ENCODE measurements at regions not wholly inside any gene's neighbourhood (a gene's known extent, or its start where the extent isn't known, plus 50 kb on each side); places are given as distances from the start of the nearest gene placed in this dataset.
"Not testable (repeated sequence)": the region's sequence is repeated elsewhere in the genome, so short reads cannot be mapped to it uniquely, and the experiment has no call there.

DNA sequence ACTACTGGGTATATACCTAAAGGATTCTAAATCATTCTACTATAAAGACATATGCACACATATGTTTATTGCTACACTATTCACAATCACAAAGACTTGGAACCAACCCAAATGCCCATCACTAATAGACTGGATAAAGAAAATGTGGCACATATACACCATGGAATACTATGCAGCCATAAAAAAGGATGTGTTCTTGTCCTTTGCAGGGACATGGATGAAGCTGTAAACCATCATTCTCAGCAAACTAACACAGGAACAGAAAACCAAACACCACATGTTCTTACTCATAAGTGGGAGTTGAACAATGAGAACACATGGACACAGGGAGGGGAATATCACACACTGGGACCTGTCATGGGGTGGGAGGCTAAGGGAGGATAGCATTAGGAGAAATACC is 249.0 kb downstream of the SLCO4C1 start:
- DNase-seq, result not testable (repeated sequence)

DNA sequence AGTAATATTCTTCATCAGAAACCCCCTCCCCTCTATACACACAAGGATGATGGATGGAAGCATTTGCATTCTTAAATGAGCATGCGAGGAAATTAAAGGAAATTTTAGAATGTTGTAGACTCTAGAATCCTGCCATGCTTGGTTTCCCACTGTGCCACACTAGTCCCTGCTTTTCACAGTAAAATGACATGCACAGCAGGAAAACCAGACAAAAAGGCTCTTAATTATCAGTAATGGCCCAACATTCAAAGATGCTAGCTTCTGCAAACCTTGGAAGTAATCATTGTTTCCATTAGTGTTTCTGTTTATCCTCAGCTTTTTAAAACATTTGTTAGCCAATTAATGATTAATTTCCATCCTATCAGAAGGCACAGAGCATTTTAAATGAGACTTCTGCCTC is 255.8 kb downstream of the SLCO4C1 start:
- no peak for DNase-seq

DNA sequence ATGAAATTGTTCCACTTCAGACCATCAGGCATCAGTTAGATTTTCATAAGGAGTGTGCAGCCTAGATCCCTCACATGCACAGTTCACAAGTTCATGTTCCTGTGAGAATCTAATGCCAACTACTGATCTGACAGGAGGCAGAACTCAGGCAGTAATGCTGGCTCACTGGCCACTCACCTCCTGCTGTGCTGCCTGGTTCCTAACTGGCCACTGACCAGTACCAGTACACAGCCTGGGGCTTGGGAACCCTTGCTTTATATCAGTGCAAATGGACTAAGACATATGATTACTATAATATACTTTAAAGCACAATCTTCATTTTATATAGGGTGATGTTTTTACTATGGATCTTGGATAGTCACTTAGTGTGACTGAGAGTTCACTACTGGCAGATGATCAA is 259.2 kb downstream of the SLCO4C1 start:
- no peak for DNase-seq

DNA sequence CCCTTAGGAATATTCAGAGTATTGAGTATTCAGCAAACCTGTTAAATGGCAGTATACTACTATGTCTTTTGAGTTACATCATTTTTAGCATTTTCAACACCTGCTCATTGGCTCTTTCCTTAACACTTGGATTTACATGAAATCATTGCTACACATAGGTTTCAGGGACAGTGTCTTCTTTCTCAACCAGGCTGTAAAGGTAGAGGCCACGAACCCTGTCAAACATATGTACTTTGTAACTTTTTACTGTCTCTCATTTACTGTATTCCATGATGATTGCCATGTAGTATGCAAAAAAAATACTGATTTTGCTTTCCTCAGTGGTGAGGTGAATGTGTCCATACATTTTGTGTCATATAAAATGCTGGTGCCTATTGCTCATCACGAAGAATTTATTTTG is 264.4 kb downstream of the SLCO4C1 start:
- DNase-seq, result no peak

DNA sequence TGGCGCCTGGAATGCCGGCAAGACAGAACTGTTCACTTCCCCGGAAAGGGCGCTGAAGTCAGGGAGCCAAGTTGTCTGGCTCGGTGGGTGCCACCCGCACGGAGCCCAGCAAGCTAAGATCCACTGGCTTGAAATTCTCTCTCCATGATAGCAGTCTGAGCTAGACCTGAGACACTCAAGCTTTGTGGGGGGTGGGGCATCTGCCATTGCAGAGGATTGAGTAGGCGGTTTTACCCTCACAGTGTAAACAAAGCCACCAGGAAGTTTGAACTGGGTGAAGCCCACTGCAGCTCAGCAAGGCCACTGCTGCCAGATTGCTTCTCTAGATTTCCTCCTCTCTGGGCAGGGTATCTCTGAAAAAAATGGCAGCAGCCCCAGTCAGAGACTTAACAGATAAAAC is 277.4 kb downstream of the SLCO4C1 start:
- DNase-seq, result no peak

DNA sequence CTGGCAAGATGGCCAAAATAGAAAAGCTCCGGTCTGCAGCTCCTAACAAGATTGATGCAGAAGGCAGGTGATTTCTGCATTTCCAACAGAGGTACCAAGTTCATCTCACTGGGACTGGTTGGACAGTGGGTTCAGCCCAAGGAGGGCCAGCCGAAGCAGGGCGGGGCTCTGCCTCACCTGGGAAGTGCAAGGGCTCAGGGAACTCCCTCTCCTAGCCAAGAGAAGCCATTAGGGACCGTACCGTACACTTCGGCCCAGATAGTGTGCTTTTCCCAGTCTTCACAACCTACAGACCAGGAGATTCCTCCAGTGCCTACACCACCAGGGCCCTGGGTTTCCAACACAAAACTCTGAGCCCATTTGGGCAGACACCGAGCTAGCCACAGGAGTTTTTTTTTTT is 277.8 kb downstream of the SLCO4C1 start:
- no peak for DNase-seq

DNA sequence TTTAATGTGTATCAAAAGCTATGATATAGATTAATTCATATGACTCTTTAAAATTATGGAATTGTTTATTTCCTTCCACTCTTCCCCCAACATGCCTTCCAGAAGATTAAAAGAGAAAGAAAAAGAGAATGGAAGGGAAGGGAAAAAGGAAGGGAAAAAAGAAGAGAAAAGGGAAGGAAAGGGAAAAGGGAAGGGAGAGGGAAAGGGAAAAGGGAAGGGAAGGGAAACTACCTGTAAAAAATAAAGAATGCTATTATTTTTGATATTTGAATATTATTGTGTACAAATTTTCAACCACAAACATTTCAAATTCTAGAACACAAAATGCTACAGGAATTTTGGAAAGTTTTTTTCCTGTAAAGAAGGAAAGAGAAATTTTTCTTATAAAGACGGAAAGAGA is 281.7 kb downstream of the SLCO4C1 start:
- no peak for DNase-seq

DNA sequence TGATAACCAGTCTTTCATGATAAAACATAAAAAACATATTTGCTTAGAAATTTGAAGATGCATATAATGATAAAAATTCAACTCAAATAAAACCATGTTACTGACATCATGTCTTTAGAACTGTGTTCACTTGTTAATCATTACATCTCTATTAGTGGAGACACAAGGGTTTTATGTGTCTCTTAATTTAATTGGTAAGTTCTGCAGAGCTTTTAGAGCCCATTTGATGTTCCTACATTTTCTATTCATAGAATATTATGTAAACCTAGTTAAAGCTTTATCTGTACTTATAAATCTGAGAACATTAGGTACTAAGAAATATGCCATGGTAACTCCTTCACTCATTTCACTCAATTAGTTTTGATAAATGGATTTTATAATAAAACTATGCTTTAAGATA is 285.4 kb downstream of the SLCO4C1 start:
- DNase-seq, result no peak

DNA sequence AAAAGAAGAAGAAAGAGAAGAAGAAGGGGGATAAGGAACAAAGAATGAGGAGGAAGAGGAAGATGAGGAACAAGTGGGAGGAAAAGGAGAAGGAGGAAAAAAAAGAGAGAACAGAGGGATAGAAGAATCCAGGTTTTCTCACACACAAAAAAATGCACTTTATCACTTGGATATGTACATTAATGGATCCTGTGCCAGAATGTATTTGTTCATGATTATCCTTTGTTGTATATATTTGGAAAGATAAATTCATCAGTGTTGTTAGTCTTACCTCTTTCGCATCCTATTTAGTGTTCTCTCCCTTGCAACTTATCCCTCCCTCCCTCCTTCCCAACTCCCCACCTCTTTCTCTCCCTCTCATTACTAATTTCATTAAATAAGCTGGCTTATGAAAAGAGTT is 298.8 kb downstream of the SLCO4C1 start:
- no peak for DNase-seq

DNA sequence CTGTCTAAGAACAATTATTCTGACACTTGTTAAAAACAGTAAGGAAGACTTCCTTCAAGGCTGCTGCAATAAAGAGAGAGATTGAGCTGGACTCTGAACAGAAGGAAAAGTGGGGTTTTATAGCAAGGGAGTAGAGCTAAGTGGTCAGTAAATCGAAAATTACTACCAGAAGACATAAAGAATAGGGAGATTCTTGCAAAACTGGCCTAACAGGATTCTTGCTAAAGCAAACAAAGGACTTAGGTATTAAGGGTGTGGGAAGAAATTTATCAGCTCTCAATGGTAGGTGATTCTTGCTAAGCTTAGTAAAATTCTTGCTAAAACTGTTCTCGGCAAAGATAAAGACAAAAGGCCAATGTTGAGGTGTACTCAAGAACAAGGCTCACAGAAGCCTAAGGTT is 300.5 kb downstream of the SLCO4C1 start:
- no peak for DNase-seq

DNA sequence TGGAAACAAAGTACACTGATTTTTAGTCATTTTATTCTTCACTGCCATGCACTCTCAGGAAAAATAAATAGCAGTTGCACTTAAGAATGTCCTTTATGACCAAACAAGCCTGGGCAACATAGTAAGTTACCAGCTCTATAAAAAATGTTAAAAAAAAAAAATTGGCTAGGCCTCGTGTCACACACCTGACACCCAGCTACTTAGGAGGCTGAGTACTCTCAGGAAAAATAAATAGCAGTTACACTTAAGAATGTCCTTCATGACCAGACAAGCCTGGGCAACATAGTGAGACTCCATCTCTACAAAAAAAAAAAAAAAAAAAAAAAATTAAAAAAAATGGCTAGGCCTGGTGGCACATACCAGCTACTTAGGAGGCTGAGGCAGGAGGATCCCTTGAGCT is 304.6 kb downstream of the SLCO4C1 start:
- no peak for DNase-seq

DNA sequence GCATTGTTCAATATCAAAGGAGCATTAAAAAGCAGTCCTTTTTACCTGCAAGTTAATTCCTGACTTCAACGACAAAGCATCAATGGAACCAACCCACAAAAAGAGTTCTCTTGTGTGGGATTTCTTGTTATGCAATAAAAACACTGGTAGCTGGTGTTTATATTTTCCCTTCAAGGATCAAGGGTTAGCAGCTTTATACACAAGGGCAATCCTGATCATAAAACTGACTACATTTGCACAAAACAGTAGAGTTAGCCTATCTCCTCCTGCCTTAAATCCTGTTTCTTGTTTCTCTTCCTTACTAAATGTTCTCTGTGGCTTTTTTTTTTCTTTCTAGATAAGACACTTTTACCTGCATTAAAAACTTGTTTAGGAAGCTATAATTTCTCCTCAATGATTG is 306.4 kb downstream of the SLCO4C1 start:
- DNase-seq, result no peak

DNA sequence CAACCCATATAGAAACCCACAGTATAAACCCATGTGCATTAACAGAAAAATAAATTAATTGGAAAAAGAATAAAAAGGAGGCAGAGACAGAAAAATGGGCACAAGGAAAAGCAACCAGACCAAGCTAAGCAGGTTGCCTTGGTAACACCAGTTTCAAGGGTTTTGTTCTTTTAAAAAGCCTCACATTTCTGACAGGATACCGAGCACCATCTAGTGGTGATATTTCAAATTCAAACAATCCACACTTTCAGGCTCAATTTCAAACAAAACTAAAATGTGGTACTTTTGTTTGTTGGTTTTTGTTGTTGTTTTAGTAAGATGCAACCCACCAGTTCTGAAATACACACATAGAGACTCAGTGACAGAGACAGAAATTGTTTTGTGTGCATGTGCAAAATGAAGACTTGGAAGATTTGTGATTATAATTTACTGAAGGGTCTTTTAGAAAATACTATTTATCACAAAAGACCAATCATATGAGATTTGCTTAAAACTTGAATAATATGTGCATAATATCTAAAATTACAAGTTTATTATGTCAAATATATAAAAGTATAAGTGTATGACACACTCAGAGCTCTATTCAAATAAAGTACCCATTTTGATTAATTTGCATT is 318.2 kb downstream of the SLCO4C1 start:
- DNase-seq, result peak; percentile 65

DNA sequence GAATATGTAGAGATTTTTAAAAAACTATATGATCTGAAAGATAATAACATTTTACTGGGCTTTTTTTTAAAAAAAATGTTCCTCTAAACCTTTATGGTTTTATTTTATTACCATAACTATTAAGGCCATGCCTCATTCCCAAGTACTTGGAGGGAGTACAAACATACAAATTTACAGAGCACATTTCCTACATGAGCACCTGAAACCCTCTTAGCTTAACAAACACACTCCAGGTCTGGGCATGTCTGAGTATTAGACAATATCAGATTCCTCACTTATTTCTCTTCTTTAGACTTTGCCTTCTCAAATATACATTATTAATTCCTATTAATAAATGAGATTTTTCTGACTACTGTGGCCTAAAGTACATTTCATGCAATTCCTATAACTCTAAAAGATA is 319.2 kb downstream of the SLCO4C1 start:
- DNase-seq, result no peak

DNA sequence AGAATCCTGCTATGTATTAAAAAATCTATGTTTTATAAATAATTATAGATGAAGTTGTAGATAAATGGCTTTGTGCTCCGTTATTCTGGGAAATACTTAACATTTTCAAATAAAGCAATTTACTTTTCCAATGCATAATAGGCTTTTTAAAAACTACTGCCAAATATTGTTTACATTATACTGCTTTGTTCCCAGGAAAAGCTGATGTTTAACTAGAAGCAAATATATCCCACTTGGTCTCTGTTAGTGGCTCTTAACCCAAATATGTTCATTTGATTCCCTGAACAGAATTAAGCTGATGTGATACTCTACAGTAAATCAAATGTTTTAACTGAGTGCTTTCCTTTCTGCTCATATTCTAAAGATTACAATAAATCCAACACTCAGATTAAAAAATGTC is 326.3 kb downstream of the SLCO4C1 start:
- DNase-seq, result no peak

DNA sequence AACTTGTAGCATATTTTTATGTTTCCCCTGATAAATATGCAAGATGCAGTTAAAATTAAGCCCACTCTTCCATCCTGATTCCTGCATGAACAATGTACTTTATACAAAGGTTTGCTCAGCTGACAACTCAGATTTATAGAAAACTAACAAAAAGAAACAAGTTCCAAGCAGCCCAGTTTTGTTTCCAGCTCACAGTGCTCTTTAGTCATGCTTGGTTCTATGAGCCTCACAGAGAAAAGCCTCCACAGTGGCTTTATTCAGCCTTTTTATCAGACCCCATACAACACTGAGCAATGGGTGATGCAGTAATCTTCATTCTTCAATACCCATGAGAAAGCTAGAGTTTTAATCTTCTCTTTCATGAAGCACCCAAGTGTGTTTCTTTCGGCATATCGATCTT is 329.6 kb downstream of the SLCO4C1 start:
- no peak for DNase-seq

DNA sequence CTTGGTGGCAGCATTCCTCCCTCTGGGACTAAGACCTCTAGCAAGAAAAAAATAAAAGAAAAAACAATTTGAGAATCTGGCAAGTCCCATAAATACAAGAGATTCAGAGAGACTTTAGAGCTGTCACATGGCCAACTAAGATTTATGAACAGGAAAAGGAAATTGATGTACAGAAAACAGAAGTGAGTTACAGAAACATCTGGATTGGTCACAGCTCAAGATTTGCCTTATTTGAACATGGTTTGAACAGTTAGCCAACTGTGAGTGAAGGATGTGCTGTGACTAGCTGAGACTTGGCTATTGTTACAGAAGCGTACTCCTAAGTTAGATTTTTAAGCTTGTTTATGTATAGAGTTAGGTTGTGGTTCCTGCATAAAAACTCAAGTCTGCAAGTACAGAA is 340.2 kb downstream of the SLCO4C1 start:
- DNase-seq, result no peak

DNA sequence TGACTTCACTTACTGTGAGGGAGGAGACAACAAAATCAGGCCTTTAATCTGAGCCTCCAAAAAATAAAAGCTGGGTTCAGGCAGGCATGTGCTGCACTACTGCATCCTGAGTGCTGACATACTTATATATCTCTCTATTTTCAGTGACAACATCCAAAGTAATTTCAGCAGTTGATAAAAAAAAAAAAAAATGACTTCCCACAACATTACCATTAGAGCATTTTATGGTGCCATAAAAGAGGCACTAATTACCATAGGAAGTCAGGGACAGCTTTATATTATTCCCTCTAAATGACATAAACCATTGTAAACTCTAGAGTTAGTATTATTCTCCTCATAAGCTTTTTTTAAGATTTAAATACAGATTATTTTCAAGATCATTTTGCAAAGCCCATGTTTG is 346.1 kb downstream of the SLCO4C1 start:
- no peak for DNase-seq

DNA sequence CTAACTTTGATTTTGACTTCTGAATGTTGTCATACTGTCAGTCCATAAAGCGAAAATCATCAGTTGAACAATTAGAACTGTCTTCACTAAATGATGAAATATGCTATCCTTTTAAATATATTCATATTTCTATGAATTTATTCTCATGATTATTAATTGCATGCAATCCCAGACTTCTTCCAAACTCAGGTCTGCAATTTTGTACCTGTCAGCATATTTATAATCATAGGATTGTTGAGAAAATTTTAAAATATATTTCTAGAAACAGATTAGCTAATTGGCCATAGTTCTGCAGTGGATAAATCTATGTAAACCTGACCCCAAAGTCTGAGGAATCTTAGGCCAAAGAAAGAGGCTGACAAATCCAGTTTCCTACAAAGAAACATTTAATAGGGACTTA is 347.5 kb downstream of the SLCO4C1 start:
- no peak for DNase-seq

DNA sequence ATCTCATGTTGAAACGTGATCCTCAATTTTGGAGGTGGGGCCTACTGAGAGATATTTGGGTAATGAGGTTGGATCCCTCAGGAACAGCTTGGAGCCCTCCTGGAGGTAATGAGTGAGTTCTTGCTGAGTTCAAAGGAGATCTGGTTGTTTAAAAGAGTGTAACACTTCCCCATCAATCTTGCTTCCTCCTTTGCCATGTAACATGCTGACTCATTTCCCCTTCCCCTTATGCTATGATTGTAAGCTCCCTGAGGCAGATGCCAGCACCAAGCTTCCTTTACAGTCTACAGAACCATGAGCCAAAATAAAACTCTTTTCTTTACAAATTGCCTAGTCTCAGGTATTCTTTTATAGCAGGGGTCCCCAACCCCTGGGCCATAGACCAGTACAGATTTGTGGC is 352.3 kb downstream of the SLCO4C1 start:
- no peak for DNase-seq

DNA sequence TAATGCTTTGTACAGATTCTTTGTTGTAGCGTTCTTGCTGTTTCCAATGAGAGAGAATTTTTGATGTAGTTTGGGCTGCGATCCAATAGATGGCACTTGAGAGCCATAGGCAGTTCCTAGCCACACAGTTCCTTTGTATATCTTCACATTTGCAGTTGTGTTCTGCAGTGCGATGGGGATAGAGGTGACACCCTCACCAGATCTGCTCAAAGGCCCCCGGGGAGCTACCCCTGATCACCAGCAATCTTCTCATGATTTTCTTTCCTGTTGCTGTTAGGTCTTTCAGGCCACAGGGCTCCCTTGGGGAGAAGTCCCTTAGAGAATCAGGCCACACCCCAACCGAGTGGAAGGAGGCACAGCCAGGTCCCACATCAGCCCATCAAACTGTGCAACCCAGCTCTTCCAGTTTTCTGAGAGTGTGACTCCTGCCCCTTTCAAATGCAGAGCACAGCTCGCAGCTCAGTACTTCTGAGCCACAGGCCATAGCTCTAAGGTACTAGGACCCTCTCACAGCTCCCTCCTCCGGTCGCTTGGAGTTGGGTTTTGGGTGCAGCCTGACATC is 353.7 kb downstream of the SLCO4C1 start:
- peak; percentile 62 for DNase-seq

DNA sequence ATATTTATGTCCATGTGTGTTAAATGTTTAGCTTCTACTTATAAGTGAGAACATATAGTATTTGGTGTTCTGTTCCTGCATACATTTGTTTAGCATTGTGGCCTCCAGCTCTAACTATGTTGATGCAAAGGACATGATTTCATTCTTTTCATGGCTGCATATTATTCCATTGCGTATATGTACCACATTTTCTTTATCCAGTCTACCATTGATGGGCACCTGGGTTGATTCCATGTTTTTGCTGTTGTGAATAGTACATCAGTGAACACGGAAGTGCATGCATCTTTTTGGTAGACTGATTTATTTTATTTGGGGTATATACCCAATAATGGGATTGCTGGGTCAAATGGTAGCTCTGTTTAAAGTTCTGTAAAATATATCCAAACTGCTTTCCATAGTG is 359.0 kb downstream of the SLCO4C1 start:
- no peak for DNase-seq

DNA sequence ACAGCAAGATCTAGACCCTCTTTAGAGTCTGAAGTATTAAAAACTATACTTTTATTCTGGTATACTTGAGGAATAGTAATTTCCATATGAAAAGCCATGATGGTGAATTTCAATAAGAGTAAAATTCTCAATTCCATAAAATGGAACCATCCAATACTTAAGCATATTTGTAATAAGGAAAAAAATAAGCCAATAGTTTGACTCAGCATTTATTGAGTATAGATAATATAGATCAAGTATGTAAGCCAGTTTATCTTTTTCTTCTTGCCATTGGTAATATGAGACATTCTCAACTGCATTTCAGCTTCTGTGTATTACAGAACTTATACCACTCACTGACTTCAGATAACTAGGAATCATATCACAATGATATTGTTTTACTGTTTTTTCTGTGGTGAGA is 361.0 kb downstream of the SLCO4C1 start:
- no peak for DNase-seq

DNA sequence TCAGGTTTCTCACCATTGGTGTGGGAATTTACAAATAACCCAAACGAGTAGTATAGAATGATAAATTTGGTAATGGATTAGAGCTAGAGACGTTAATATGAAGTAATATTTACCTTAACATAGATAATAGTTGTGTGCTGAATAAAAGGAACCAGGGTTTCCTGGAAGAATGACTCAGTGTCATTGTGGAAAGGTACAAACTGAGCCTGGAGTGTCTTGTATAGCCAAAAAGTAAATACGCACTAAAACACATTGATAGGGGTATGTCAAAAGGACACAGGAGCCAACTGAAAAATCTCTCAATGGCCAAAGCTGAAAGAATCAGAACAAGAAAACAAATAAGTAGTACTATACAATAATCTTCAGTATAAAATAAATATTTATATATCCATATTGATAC is 363.5 kb downstream of the SLCO4C1 start:
- no peak for DNase-seq

DNA sequence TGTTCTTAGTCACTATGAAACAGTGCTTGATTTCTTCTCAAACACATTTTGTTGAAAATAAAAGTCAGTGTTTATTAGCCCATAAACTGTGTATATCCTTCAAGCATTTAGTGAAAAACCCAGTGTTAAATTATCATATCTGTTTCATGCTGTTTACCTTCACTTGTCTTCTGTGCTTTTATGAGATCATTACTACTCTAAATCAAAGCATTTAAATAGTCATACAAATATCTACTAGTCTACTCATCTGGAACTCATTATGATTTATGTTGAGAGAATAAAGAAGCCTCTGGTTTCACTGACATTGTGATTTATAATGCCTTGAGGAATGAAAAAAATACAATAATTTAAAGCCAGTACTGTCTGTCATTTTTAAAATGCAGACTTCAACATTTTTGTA is 366.5 kb downstream of the SLCO4C1 start:
- DNase-seq, result no peak

DNA sequence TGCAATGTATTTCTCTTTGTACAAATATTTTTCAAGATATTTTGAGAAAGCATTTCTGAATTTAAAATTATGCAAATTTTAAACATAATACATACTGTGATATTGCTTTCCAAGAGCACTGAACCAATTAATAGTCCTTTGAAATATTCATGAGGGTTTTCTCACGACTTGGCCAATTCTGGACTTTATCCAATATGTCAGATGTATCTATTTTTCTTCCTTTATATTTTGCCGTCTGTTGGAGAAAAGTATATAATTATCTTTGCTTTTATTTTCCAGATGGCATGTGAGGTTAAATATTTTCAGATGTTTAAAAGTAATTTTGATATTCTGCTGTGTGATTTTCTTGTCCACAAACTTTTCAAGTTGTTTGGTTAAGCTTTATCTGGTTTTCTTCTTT is 378.9 kb downstream of the SLCO4C1 start:
- no peak for DNase-seq

All from retina (tissue), 1 donor.